PFSK-1 (cell line): ENCODE measurements at regions not wholly inside any gene's neighbourhood (a gene's known extent, or its start where the extent isn't known, plus 50 kb on each side); places are given as distances from the start of the nearest gene placed in this dataset.

Experiments
- FOXP2 ChIP-seq: optimal IDR thresholded peaks from 2 replicates; pipeline ENCODE3; 2011; ENCODE audit warnings: borderline replicate concordance, control low read depth, inconsistent platforms; ENCODE audit not compliant: insufficient read depth; ENCODE audit errors: extremely low read length, extremely low read depth
- POLR2AphosphoS5 ChIP-seq: IDR thresholded peaks from 2 replicates; pipeline ENCODE4 v1.6.1; 2012; ENCODE audit warnings: low read depth, mild to moderate bottlenecking, control low read depth, low read length, moderate library complexity
- REST ChIP-seq, 2 experiments: IDR thresholded peaks; 2 replicates each; pipeline versions ENCODE4 v1.6.1 to v1.8.0; 2011 to 2012; ENCODE audit warnings: low read depth in 2 of 2, low read length in 2 of 2, control low read depth in 1 of 2, inconsistent platforms in 1 of 2, mild to moderate bottlenecking in 1 of 2, moderate library complexity in 1 of 2; ENCODE audit not compliant: insufficient read depth in 1 of 2
- SIN3A ChIP-seq: IDR thresholded peaks from 2 replicates; pipeline ENCODE4 v1.6.1; 2012; ENCODE audit warnings: mild to moderate bottlenecking, low read length, moderate library complexity, borderline replicate concordance; ENCODE audit not compliant: insufficient read depth
- TAF1 ChIP-seq: IDR thresholded peaks from 2 replicates; pipeline ENCODE4 v1.6.1; 2012; ENCODE audit warnings: low read length, control low read depth, borderline replicate concordance; ENCODE audit not compliant: insufficient read depth

- TF ChIP-seq REST (IDR thresholded peaks at IDR 0.05; ENCODE audit: insufficient read depth in 1 of 2, low read depth in 2 of 2, low read length in 2 of 2) (no peak), SIN3A (no peak), FOXP2 (no peak), POLR2AphosphoS5 (no peak), TAF1 (no peak)
These were observed 341.9 kb upstream of the CHRM2 start for GRCh38 chr7:136526408-136527105.

GRCh38 chr7:136523571-136523970, 344.9 kb upstream of the CHRM2 start:
- TF ChIP-seq REST (IDR thresholded peaks at IDR 0.05; ENCODE audit: insufficient read depth in 1 of 2, low read depth in 2 of 2, low read length in 2 of 2) = no peak
- no peak for TF ChIP-seq TAF1
- no peak for TF ChIP-seq SIN3A
- TF ChIP-seq FOXP2 = no peak
- no peak for TF ChIP-seq POLR2AphosphoS5

- TF ChIP-seq POLR2AphosphoS5 = no peak
- TF ChIP-seq SIN3A = no peak
- TF ChIP-seq REST (IDR thresholded peaks at IDR 0.05; ENCODE audit: insufficient read depth in 1 of 2, low read depth in 2 of 2, low read length in 2 of 2) = no peak
These were observed 350.5 kb upstream of the CHRM2 start for GRCh38 chr7:136517971-136518370.

- TF ChIP-seq TAF1 (no peak), FOXP2 (no peak), SIN3A (no peak), POLR2AphosphoS5 (no peak), REST (IDR thresholded peaks at IDR 0.05; ENCODE audit: insufficient read depth in 1 of 2, low read depth in 2 of 2, low read length in 2 of 2) (no peak)
These were observed 353.7 kb upstream of the CHRM2 start for GRCh38 chr7:136514776-136515175.

- TF ChIP-seq TAF1 (no peak), FOXP2 (no peak), REST (IDR thresholded peaks at IDR 0.05; ENCODE audit: insufficient read depth in 1 of 2, low read depth in 2 of 2, low read length in 2 of 2) (no peak), SIN3A (no peak), POLR2AphosphoS5 (no peak)
These were observed 354.7 kb upstream of the CHRM2 start for GRCh38 chr7:136513744-136514143.
